NCI-H446 treated with DMSO at 0.1 percent for 48 hours (cell line): ENCODE measurements at regions not wholly inside any gene's neighbourhood (a gene's known extent, or its start where the extent isn't known, plus 50 kb on each side); places are given as distances from the start of the nearest gene placed in this dataset.

Experiments
- DNase-seq: peaks from one replicate; lab custom pipeline; 2025; lab: John Stamatoyannopoulos, UW

DNA sequence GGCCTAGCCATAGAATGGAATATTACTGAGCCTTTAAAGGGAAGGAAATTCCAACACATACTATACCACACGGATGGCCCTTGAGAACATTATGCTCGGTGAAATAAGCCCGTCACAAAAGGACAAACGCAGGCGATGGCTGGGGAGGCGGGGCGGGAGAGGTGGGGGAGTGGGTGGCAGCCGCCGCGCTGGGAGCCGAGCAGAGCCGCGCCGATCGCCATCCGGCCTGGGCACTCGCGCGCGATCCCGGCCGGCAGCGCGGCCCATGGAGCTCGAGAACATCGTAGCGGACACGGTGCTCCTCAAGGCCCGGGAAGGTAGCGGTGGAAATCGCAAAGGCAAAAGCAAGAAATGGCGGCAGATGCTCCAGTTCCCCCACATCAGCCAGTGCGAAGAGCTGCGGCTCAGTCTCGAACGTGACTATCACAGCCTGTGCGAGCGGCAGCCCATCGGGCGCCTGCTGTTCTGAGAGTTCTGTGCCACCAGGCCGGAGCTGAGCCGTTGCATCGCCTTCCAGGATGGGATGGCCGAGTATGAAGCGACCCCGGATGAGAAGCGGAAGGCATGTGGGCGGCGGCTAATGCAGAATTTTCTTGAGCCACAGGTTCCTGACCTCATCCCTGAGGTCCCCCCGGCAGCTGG, 140.1 kb downstream of the ZDHHC20 start:
- no peak for DNase-seq

DNA sequence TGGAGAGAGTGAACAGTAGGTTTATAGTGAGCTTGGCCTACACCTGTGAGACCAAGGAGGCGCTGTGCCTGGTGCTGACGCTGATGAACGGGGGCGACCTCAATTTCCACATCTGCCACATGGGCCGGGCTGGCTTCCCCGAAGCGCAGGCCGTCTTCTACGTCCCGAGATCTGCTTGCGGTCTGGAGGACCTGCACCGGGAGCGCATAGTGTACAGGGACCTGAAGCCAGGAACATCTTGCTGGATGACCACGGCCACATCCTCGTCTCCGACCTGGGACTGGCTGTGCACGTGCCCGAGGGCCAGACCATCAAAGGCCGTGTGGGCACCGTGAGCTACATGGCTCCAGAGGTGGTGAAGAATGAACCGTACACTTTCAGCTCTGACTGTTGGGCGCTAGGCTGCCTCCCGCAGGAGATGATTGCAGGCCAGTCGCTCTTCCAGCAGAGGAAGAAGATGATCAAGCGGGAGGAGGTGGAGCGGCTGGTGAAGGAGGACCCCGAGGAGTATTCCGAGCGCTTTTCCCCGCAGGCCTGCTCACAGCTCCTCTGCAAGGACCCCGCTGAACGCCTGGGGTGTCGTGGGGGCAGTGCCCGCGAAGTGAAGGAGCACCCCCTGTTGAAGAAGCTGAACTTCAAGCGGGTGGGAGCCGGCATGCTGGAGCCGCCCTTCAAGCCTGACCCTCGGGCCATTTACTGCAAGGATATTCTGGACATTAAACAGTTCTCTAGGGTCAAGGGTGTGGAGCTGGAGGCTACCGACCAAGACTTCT, 139.0 kb downstream of the ZDHHC20 start:
- no peak for DNase-seq

DNA sequence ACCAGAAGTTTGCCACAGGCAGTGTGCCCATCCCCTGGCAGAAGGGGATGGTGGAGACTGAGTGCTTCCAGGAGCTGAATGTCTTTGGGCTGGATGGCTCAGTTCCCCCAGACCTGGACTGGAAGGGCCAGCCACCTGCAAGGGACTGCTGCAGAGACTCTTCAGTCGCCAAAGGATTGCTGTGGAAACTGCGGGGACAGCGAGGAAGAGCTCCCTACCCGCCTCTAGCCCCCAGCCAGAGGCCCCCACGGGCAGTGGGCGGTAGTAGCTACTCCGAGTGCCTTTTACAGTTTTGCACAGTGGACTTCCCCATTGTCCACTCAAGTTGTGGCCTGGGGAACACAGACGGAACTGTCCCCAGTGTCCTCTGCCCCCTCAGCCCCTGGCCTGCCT, 138.5 kb downstream of the ZDHHC20 start:
- no peak for DNase-seq

DNA sequence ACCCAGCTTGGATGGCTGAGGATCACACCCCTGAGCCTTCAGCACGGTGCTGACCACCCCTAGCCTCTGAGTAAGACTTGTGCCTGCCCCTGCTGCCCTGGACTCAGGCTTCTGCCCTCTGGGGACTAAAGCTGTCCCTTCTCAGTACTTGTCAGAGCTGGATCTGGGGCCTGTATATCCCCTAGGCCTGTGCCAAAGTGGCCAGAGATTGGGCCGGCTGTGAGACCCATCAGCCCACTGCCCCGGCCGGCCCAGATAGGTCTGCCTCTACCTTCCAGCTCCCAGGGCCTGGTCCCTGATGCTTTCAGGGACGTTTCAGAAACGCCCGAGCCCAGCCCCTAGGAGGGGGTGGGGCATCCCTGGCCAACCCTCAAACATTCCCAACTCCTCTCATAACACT, 137.8 kb downstream of the ZDHHC20 start:
- no peak for DNase-seq

DNA sequence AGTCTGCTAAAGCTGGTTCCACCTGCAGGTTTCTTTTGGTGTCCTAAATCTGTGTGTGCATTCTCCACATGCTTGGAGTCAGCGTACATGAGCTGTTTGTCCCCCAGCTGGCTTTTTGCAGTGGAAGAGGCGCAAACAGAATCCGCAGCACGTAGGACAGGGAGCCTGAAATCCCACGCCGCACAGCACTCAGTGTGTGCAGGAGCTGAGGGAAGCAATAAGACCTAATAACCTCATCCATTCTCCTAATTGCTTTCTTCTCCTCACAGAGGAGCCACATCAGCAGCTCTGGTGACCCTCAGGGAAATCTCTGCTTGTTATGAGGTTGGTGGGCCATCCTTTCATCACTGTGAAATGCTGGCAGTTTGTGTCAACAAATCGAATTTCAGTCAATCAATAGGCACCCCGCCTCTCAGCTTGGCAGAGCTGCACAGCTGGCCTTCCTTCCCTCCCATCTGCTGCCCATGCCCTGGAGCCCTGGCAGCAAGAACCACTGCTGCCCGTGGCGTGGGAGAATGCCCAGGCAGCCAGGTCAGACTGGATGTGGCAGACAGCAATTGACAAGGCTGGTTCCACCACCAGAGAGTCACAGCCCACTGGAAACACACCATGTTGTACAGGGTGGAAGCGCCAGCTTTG, 136.7 kb downstream of the ZDHHC20 start:
- DNase-seq = no peak
